GM10266 (cell line): ENCODE measurements at regions not wholly inside any gene's neighbourhood (a gene's known extent, or its start where the extent isn't known, plus 50 kb on each side); places are given as distances from the start of the nearest gene placed in this dataset.
"Not testable (repeated sequence)": the region's sequence is repeated elsewhere in the genome, so short reads cannot be mapped to it uniquely, and the experiment has no call there.

Source experiments
- DNase-seq: peaks from one replicate; pipeline ENCODE4 v3.0.0; 2012; ENCODE audit errors: extremely low spot score
- CTCF ChIP-seq: IDR thresholded peaks from 2 replicates; pipeline ENCODE4 v1.5.1; 2012; ENCODE audit warnings: mild to moderate bottlenecking, low read depth; ENCODE audit not compliant: control insufficient read depth, insufficient read depth; ENCODE audit errors: missing control alignments

GRCh38 chr13:94851576-94851975 lies 139.2 kb upstream of the SOX21 start:
- TF ChIP-seq CTCF, result no peak
- no peak for DNase-seq

GRCh38 chr13:94849254-94849653 lies 136.9 kb upstream of the SOX21 start:
- TF ChIP-seq CTCF, result no peak
- DNase-seq, result no peak

- DNase-seq, result no peak
Observed at GRCh38 chr13:94842901-94843300, 130.6 kb upstream of the SOX21 start.

GRCh38 chr13:94837056-94837455 lies 124.7 kb upstream of the SOX21 start:
- not testable (repeated sequence) for DNase-seq

More at GRCh38 chr13:94842901-94843300, 130.6 kb upstream of the SOX21 start:
- no peak for TF ChIP-seq CTCF

- no peak for TF ChIP-seq CTCF
- no peak for DNase-seq
Observed at GRCh38 chr13:94829837-94830365, 117.6 kb upstream of the SOX21 start.

- no peak for DNase-seq
Observed at GRCh38 chr13:94829185-94829836, 117.0 kb upstream of the SOX21 start.

GRCh38 chr13:94827566-94827965 lies 115.2 kb upstream of the SOX21 start:
- TF ChIP-seq CTCF, result no peak
- no peak for DNase-seq

More at GRCh38 chr13:94829185-94829836, 117.0 kb upstream of the SOX21 start:
- TF ChIP-seq CTCF, result no peak
